AG09319 (cell line): ENCODE measurements at regions not wholly inside any gene's neighbourhood (a gene's known extent, or its start where the extent isn't known, plus 50 kb on each side); places are given as distances from the start of the nearest gene placed in this dataset.

Experiments
- DNase-seq: peaks from one replicate; pipeline ENCODE4 v3.0.0-alpha.2; 2010; ENCODE audit warnings: low read depth; ENCODE audit errors: extremely low read depth
- CTCF ChIP-seq: IDR thresholded peaks from 2 replicates; pipeline ENCODE4 v1.5.1; 2011; ENCODE audit warnings: low read depth, mild to moderate bottlenecking, inconsistent platforms, low read length, moderate library complexity

- no peak for DNase-seq
- no peak for TF ChIP-seq CTCF
These were observed 419.8 kb downstream of the CETN3 start for GRCh38 chr5:89989776-89990175.

GRCh38 chr5:89988998-89989655, 420.4 kb downstream of the CETN3 start:
- TF ChIP-seq CTCF, result no peak
- DNase-seq, result no peak

GRCh38 chr5:89988129-89988810, 421.3 kb downstream of the CETN3 start:
- DNase-seq, result no peak
- TF ChIP-seq CTCF, result no peak

- no peak for DNase-seq
- TF ChIP-seq CTCF, result no peak
These were observed 426.3 kb downstream of the CETN3 start for GRCh38 chr5:89983216-89983615.

- DNase-seq, result no peak
- TF ChIP-seq CTCF, result no peak
These were observed 427.4 kb downstream of the CETN3 start for GRCh38 chr5:89981878-89982773.

- no peak for TF ChIP-seq CTCF
- no peak for DNase-seq
These were observed 428.5 kb downstream of the CETN3 start for GRCh38 chr5:89981021-89981420.

- TF ChIP-seq CTCF, result no peak
- DNase-seq, result no peak
These were observed 436.0 kb downstream of the CETN3 start for GRCh38 chr5:89973516-89973915.
